GM12801 (cell line): ENCODE measurements at regions not wholly inside any gene's neighbourhood (a gene's known extent, or its start where the extent isn't known, plus 50 kb on each side); places are given as distances from the start of the nearest gene placed in this dataset.

Experiments used
- CTCF ChIP-seq: IDR thresholded peaks from one replicate; pipeline ENCODE4 v1.5.1; 2011; ENCODE audit warnings: control low read depth; ENCODE audit not compliant: insufficient read length; ENCODE audit errors: extremely low read depth

GRCh38 chr16:52367821-52368220, 179.1 kb downstream of the TOX3 start:
- no peak for TF ChIP-seq CTCF

- TF ChIP-seq CTCF: no peak
Measured at GRCh38 chr16:52366983-52367382, 180.0 kb downstream of the TOX3 start.

- no peak for TF ChIP-seq CTCF
Measured at GRCh38 chr16:52364500-52364899, 182.4 kb downstream of the TOX3 start.

GRCh38 chr16:52363082-52363481, 183.9 kb downstream of the TOX3 start:
- no peak for TF ChIP-seq CTCF

GRCh38 chr16:52357711-52358110, 189.2 kb downstream of the TOX3 start:
- TF ChIP-seq CTCF: no peak

GRCh38 chr16:52353249-52353648, 193.7 kb downstream of the TOX3 start:
- TF ChIP-seq CTCF: no peak

- no peak for TF ChIP-seq CTCF
Measured at GRCh38 chr16:52351451-52351850, 195.5 kb downstream of the TOX3 start.
